MM.1S (cell line): ENCODE measurements at regions not wholly inside any gene's neighbourhood (a gene's known extent, or its start where the extent isn't known, plus 50 kb on each side); places are given as distances from the start of the nearest gene placed in this dataset.

ENCODE experiments used
- DNase-seq: peaks from one replicate; pipeline ENCODE4 v3.0.0-alpha.2; 2015
- H2AFZ ChIP-seq: fragments of 300-600 bp; sonication (generic); 2 replicates; pipeline ENCODE4 v1.6.0; 2016; ENCODE audit warnings: antibody characterized with exemption, low read length
- H3F3A ChIP-seq: fragments of 300-600 bp; sonication (generic); 2 replicates; pipeline ENCODE4 v1.6.1; 2016; ENCODE audit warnings: mild to moderate bottlenecking, antibody characterized with exemption, low read length, moderate library complexity, mixed read lengths; ENCODE audit not compliant: insufficient read depth
- H3K27ac ChIP-seq: fragments of 300-600 bp; sonication (generic); 2 replicates; pipeline ENCODE4 v1.5.1; 2016; ENCODE audit warnings: mild to moderate bottlenecking, low read length
- H3K27me3 ChIP-seq: fragments of 300-600 bp; sonication (generic); replicated peaks from 2 replicates; pipeline ENCODE4 v1.6.0; 2016; ENCODE audit warnings: low read length; ENCODE audit not compliant: insufficient read depth
- H3K36me3 ChIP-seq: fragments of 300-600 bp; sonication (generic); replicated peaks from 2 replicates; pipeline ENCODE4 v1.6.1; 2016; ENCODE audit warnings: mild to moderate bottlenecking, low read length, mixed read lengths; ENCODE audit not compliant: insufficient read depth
- H3K4me1 ChIP-seq: fragments of 300-600 bp; sonication (generic); 2 replicates; pipeline ENCODE4 v1.6.1; 2016; ENCODE audit warnings: low read length, mixed read lengths
- H3K4me2 ChIP-seq: fragments of 300-600 bp; sonication (generic); 2 replicates; pipeline ENCODE4 v1.6.0; 2016; ENCODE audit warnings: low read depth, low read length
- H3K4me3 ChIP-seq: fragments of 300-600 bp; sonication (generic); 2 replicates; pipeline ENCODE4 v1.5.1; 2016; ENCODE audit warnings: low read length, mixed read lengths
- H3K79me2 ChIP-seq: fragments of 300-600 bp; sonication (generic); 2 replicates; pipeline ENCODE4 v1.6.1; 2016; ENCODE audit warnings: mixed run types, low read length, mixed read lengths
- H3K9ac ChIP-seq: fragments of 300-600 bp; sonication (generic); 2 replicates; pipeline ENCODE4 v1.6.1; 2016; ENCODE audit warnings: low read length, mixed read lengths
- H3K9me2 ChIP-seq: fragments of 300-600 bp; sonication (generic); replicated peaks from 2 replicates; pipeline ENCODE4 v1.6.1; 2016; ENCODE audit warnings: mild to moderate bottlenecking, low read length, mixed read lengths; ENCODE audit not compliant: insufficient read depth
- H3K9me3 ChIP-seq: fragments of 300-600 bp; sonication (generic); replicated peaks from 2 replicates; pipeline ENCODE4 v1.6.1; 2016; ENCODE audit warnings: mild to moderate bottlenecking, low read length, mixed read lengths; ENCODE audit not compliant: insufficient read depth
- H4K20me1 ChIP-seq: fragments of 300-600 bp; sonication (generic); 2 replicates; pipeline ENCODE4 v1.6.1; 2016; ENCODE audit warnings: mild to moderate bottlenecking, low read length, moderate library complexity, mixed read lengths; ENCODE audit not compliant: insufficient read depth
- CTCF ChIP-seq: fragments of 300-600 bp; sonication (generic); IDR thresholded peaks from 2 replicates; pipeline ENCODE4 v1.5.1; 2016; ENCODE audit warnings: antibody characterized with exemption, low read length, mixed read lengths
- EZH2 ChIP-seq: fragments of 300-600 bp; sonication (generic); optimal IDR thresholded peaks from 2 replicates; pipeline ENCODE3; 2017; ENCODE audit warnings: low read depth, mild to moderate bottlenecking, antibody characterized with exemption, low read length, mixed read lengths
- EZH2phosphoT487 ChIP-seq: fragments of 300-600 bp; sonication (generic); IDR thresholded peaks from 2 replicates; pipeline ENCODE4 v1.6.1; 2018; ENCODE audit warnings: antibody characterized with exemption, low read length

- H3K4me2 ChIP-seq: no peak overlapping the region
- no peaks in the 10 kb centered on the region for H3K9me3 ChIP-seq
Measured at GRCh38 chr7:52936750-52937149, 98.7 kb upstream of the POM121L12 start.

GRCh38 chr7:52928591-52928990 lies 106.8 kb upstream of the POM121L12 start:
- no peaks in the 10 kb centered on the region for H3K9me3 ChIP-seq
- H3K27ac ChIP-seq: no peak overlapping the region
- no peak for DNase-seq
- H3K9ac ChIP-seq: no peak overlapping the region
- no peaks in the 10 kb centered on the region for H3K79me2 ChIP-seq
- no peaks in the 10 kb centered on the region for H3K36me3 ChIP-seq
- H3K9me2 ChIP-seq: no peaks in the 10 kb centered on the region
- no peak overlapping the region for H3K4me2 ChIP-seq
- no peak overlapping the region for H3K4me3 ChIP-seq
- TF ChIP-seq CTCF (no peak), EZH2phosphoT487 (no peak), EZH2 (no peak)
- no peak overlapping the region for H2AFZ ChIP-seq
- H3K4me1 ChIP-seq: no peaks in the 10 kb centered on the region
- H3F3A ChIP-seq: no peaks in the 10 kb centered on the region
- no peaks in the 10 kb centered on the region for H3K27me3 ChIP-seq
- H4K20me1 ChIP-seq: no peaks in the 10 kb centered on the region

More at GRCh38 chr7:52936750-52937149, 98.7 kb upstream of the POM121L12 start:
- Histone ChIP-seq H2AFZ (no peak overlapping the region), H3K4me1 (no peaks in the 10 kb centered on the region), H3K27ac (no peak overlapping the region), H3K27me3 (no peaks in the 10 kb centered on the region), H3F3A (no peaks in the 10 kb centered on the region), H3K36me3 (no peaks in the 10 kb centered on the region), H3K9ac (no peak overlapping the region), H4K20me1 (no peaks in the 10 kb centered on the region), H3K4me3 (no peak overlapping the region), H3K9me2 (no peaks in the 10 kb centered on the region), H3K79me2 (no peaks in the 10 kb centered on the region)
- TF ChIP-seq EZH2phosphoT487 (no peak), EZH2 (no peak), CTCF (no peak)
- DNase-seq: no peak

- no peak overlapping the region for H3K4me2 ChIP-seq
- no peaks in the 10 kb centered on the region for H4K20me1 ChIP-seq
- no peaks in the 10 kb centered on the region for H3K79me2 ChIP-seq
- no peak overlapping the region for H2AFZ ChIP-seq
- H3K27me3 ChIP-seq: no peaks in the 10 kb centered on the region
- no peak overlapping the region for H3K4me3 ChIP-seq
- no peaks in the 10 kb centered on the region for H3K9me3 ChIP-seq
- H3K9ac ChIP-seq: no peak overlapping the region
- H3K4me1 ChIP-seq: no peaks in the 10 kb centered on the region
- H3K9me2 ChIP-seq: no peaks in the 10 kb centered on the region
- H3K36me3 ChIP-seq: no peaks in the 10 kb centered on the region
- no peak for DNase-seq
- no peaks in the 10 kb centered on the region for H3F3A ChIP-seq
- TF ChIP-seq CTCF (no peak), EZH2phosphoT487 (no peak), EZH2 (no peak)
- H3K27ac ChIP-seq: no peak overlapping the region
Measured at GRCh38 chr7:52925332-52925731, 110.1 kb upstream of the POM121L12 start.
